Neural cell (in vitro differentiated cells): ENCODE measurements at regions not wholly inside any gene's neighbourhood (a gene's known extent, or its start where the extent isn't known, plus 50 kb on each side); places are given as distances from the start of the nearest gene placed in this dataset.

Experiments
- H2AFZ ChIP-seq: fragments of 200-600, 300-800 bp; sonication (generic), shearing (Covaris generic); 2 replicates; pipeline ENCODE4 v1.6.0; 2014; ENCODE audit warnings: low read depth, mild to moderate bottlenecking, antibody characterized with exemption, low read length, moderate library complexity
- H3F3A ChIP-seq: fragments of 200-600 bp; shearing (Covaris generic); 2 replicates; pipeline ENCODE4 v1.6.1; 2016; ENCODE audit warnings: mild to moderate bottlenecking, moderate library complexity, mixed read lengths, antibody characterized with exemption, low read length; ENCODE audit not compliant: insufficient read depth, poor library complexity, severe bottlenecking
- H3K27ac ChIP-seq: fragments of 200-600, 300-800 bp; sonication (generic), shearing (Covaris generic); 2 replicates; pipeline ENCODE4 v1.5.1; 2014; ENCODE audit warnings: mild to moderate bottlenecking, low read length, moderate library complexity
- H3K27me3 ChIP-seq: fragments of 300-800, 200-600 bp; sonication (generic), shearing (Covaris generic); 2 replicates; pipeline ENCODE4 v1.6.0; 2014; ENCODE audit warnings: mild to moderate bottlenecking, low read depth, low read length, moderate library complexity; ENCODE audit not compliant: insufficient read depth
- H3K36me3 ChIP-seq: fragments of 300-800, 200-600 bp; sonication (generic), shearing (Covaris generic); 2 replicates; pipeline ENCODE4 v1.5.1; 2014; ENCODE audit warnings: mild to moderate bottlenecking, antibody characterized with exemption, low read length, moderate library complexity; ENCODE audit not compliant: insufficient read depth
- H3K4me2 ChIP-seq: fragments of 300-800, 200-600 bp; sonication (generic), shearing (Covaris generic); 2 replicates; pipeline ENCODE4 v1.6.0; 2014; ENCODE audit warnings: mild to moderate bottlenecking, low read length
- H3K4me3 ChIP-seq: fragments of 300-800, 200-600 bp; sonication (generic), shearing (Covaris generic); 2 replicates; pipeline ENCODE4 v1.5.1; 2014; ENCODE audit warnings: mild to moderate bottlenecking, low read length, moderate library complexity
- H3K79me2 ChIP-seq: fragments of 200-600 bp; shearing (Covaris generic); replicated peaks from 2 replicates; pipeline ENCODE4 v1.6.0; 2014; ENCODE audit warnings: mild to moderate bottlenecking, low read length, moderate library complexity; ENCODE audit not compliant: insufficient read depth
- H3K9ac ChIP-seq: fragments of 300-800, 200-600 bp; sonication (generic), shearing (Covaris generic); 2 replicates; pipeline ENCODE4 v1.6.1; 2016; ENCODE audit warnings: mild to moderate bottlenecking, low read length, mixed read lengths
- H3K9me2 ChIP-seq: fragments of 200-600 bp; shearing (Covaris generic); 2 replicates; pipeline ENCODE4 v1.6.1; 2016; ENCODE audit warnings: mild to moderate bottlenecking, low read length, mixed read lengths; ENCODE audit not compliant: insufficient read depth
- H3K9me3 ChIP-seq: fragments of 200-600, 300-800 bp; sonication (generic), shearing (Covaris generic); 2 replicates; pipeline ENCODE4 v1.6.1; 2016; ENCODE audit warnings: mild to moderate bottlenecking, mixed run types, low read length, moderate library complexity, mixed read lengths
- H4K20me1 ChIP-seq: fragments of 200-600 bp; shearing (Covaris generic); 2 replicates; pipeline ENCODE4 v1.6.1; 2016; ENCODE audit warnings: mild to moderate bottlenecking, mixed run types; ENCODE audit not compliant: insufficient read depth
- EP300 ChIP-seq: fragments of 450-650 bp; conservative IDR thresholded peaks from 2 replicates; pipeline ENCODE4 v1.6.1; 2014; ENCODE audit warnings: antibody characterized with exemption, mild to moderate bottlenecking, moderate library complexity; ENCODE audit not compliant: poor library complexity, severe bottlenecking
- EZH2 ChIP-seq: fragments of 200-600, 300-800 bp; shearing (Covaris generic), sonication (generic); IDR thresholded peaks from 2 replicates; pipeline ENCODE4 v1.6.1; 2014; ENCODE audit warnings: antibody characterized with exemption, low read length, borderline replicate concordance, mild to moderate bottlenecking; ENCODE audit not compliant: insufficient read depth, poor library complexity, severe bottlenecking
- MXI1 ChIP-seq: fragments of 450-650 bp; conservative IDR thresholded peaks from 2 replicates; pipeline ENCODE4 v1.6.1; 2014; ENCODE audit warnings: antibody characterized with exemption, mild to moderate bottlenecking; ENCODE audit not compliant: poor library complexity, severe bottlenecking
- POLR2AphosphoS5 ChIP-seq: IDR thresholded peaks from 2 replicates; pipeline ENCODE4 v1.6.1; 2012
- RAD21 ChIP-seq: fragments of 450-650 bp; conservative IDR thresholded peaks from 2 replicates; pipeline ENCODE4 v1.6.1; 2014; ENCODE audit warnings: antibody characterized with exemption, mild to moderate bottlenecking, moderate library complexity
- SMC3 ChIP-seq: fragments of 450-650 bp; conservative IDR thresholded peaks from 2 replicates; pipeline ENCODE4 v1.6.1; 2014; ENCODE audit warnings: antibody characterized with exemption, mild to moderate bottlenecking, moderate library complexity; ENCODE audit not compliant: poor library complexity
- TAF1 ChIP-seq: IDR thresholded peaks from 2 replicates; pipeline ENCODE4 v1.6.1; 2012; ENCODE audit warnings: low read depth
- TF ChIP-seq, protein P1 (sequence below): IDR thresholded peaks from 2 replicates; pipeline ENCODE4 v1.6.1; 2012; ENCODE audit warnings: borderline replicate concordance
- TF ChIP-seq, protein P2 (sequence below): fragments of 450-650 bp; IDR thresholded peaks from 2 replicates; pipeline ENCODE4 v1.5.1; 2014; ENCODE audit warnings: antibody characterized with exemption, mild to moderate bottlenecking, moderate library complexity; ENCODE audit not compliant: poor library complexity, severe bottlenecking

DNA sequence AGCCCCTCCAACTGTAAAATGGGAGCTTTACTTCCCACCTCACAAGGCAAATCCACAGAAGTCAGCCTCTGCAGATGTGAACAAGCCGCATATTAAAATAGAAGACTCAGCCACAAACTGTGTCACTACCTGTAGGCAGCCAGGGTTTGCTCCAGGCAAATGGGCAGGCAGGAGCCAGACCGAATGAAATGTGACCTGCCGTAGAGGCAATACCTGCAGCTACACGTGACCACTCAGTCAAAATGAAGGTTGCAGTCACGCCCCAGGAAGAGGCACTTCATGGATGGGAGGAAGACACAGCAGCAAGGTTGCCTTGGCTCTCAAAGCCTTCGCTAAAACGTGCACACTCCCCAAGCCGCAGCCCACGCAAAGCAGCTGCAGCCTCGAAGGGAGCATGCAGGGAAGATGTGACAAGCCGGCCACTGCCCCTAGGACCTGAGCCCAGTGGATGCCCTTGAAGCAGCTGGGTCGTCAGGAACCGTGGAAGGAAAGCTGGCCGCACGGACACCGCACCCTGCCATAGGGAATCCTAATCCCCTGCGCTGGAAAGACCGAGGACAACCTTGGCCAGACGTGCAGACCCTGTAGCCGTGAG lies 53.1 kb downstream of the SHANK2 start:
- H3K9ac ChIP-seq, result no peak overlapping the region
- H3K79me2 ChIP-seq, result no peaks in the 10 kb centered on the region

DNA sequence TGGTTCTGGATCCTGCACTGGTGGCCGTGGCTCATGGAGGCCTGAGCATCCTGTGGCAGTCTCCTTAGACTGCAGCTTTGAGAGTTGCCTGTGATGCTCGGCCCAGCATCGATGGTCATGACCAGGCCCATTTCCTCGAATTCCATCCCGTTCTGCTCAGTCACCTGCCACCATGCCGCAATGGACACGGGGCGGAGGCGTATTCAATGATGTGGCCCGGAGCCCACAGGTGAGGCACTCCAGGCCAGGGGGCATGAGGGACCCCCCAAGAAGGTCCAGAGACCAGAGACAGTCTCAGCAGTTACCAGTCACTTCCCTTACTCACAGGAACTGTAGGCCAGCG lies 53.6 kb downstream of the SHANK2 start:
- TF ChIP-seq RAD21, result no peak
- TF ChIP-seq MXI1, result no peak
- TF ChIP-seq, protein P1, sequence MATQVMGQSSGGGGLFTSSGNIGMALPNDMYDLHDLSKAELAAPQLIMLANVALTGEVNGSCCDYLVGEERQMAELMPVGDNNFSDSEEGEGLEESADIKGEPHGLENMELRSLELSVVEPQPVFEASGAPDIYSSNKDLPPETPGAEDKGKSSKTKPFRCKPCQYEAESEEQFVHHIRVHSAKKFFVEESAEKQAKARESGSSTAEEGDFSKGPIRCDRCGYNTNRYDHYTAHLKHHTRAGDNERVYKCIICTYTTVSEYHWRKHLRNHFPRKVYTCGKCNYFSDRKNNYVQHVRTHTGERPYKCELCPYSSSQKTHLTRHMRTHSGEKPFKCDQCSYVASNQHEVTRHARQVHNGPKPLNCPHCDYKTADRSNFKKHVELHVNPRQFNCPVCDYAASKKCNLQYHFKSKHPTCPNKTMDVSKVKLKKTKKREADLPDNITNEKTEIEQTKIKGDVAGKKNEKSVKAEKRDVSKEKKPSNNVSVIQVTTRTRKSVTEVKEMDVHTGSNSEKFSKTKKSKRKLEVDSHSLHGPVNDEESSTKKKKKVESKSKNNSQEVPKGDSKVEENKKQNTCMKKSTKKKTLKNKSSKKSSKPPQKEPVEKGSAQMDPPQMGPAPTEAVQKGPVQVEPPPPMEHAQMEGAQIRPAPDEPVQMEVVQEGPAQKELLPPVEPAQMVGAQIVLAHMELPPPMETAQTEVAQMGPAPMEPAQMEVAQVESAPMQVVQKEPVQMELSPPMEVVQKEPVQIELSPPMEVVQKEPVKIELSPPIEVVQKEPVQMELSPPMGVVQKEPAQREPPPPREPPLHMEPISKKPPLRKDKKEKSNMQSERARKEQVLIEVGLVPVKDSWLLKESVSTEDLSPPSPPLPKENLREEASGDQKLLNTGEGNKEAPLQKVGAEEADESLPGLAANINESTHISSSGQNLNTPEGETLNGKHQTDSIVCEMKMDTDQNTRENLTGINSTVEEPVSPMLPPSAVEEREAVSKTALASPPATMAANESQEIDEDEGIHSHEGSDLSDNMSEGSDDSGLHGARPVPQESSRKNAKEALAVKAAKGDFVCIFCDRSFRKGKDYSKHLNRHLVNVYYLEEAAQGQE, result no peak
- TF ChIP-seq EZH2, result no peak
- TF ChIP-seq, protein P2, sequence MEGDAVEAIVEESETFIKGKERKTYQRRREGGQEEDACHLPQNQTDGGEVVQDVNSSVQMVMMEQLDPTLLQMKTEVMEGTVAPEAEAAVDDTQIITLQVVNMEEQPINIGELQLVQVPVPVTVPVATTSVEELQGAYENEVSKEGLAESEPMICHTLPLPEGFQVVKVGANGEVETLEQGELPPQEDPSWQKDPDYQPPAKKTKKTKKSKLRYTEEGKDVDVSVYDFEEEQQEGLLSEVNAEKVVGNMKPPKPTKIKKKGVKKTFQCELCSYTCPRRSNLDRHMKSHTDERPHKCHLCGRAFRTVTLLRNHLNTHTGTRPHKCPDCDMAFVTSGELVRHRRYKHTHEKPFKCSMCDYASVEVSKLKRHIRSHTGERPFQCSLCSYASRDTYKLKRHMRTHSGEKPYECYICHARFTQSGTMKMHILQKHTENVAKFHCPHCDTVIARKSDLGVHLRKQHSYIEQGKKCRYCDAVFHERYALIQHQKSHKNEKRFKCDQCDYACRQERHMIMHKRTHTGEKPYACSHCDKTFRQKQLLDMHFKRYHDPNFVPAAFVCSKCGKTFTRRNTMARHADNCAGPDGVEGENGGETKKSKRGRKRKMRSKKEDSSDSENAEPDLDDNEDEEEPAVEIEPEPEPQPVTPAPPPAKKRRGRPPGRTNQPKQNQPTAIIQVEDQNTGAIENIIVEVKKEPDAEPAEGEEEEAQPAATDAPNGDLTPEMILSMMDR, result no peak
- no peak for TF ChIP-seq TAF1
- TF ChIP-seq EP300, result no peak
- no peak for TF ChIP-seq SMC3
- no peak for TF ChIP-seq POLR2AphosphoS5
- Histone ChIP-seq H3F3A (no peaks in the 10 kb centered on the region), H3K27me3 (no peaks in the 10 kb centered on the region), H3K9me2 (no peaks in the 10 kb centered on the region), H3K79me2 (no peaks in the 10 kb centered on the region), H3K9ac (no peak overlapping the region), H4K20me1 (no peaks in the 10 kb centered on the region), H3K36me3 (no peaks in the 10 kb centered on the region), H3K9me3 (no peaks in the 10 kb centered on the region), H3K4me3 (no peak overlapping the region), H3K4me2 (no peak overlapping the region), H3K27ac (no peak overlapping the region), H2AFZ (no peak overlapping the region)

More for the DNA sequence above, 53.1 kb downstream of the SHANK2 start:
- TF ChIP-seq, protein P2, result no peak
- TF ChIP-seq TAF1, result no peak
- TF ChIP-seq MXI1, result no peak
- no peak for TF ChIP-seq EZH2
- TF ChIP-seq POLR2AphosphoS5, result no peak
- TF ChIP-seq, protein P1, result no peak
- TF ChIP-seq EP300, result no peak
- no peak for TF ChIP-seq RAD21
- no peak for TF ChIP-seq SMC3
- Histone ChIP-seq H3K27me3 (no peaks in the 10 kb centered on the region), H3K36me3 (no peaks in the 10 kb centered on the region), H3K27ac (no peak overlapping the region), H4K20me1 (no peaks in the 10 kb centered on the region), H3K9me2 (no peaks in the 10 kb centered on the region), H3K4me3 (no peak overlapping the region), H3F3A (no peaks in the 10 kb centered on the region), H3K4me2 (no peak overlapping the region), H3K9me3 (no peaks in the 10 kb centered on the region), H2AFZ (no peak overlapping the region)
